VCaP (cell line): ENCODE measurements at regions not wholly inside any gene's neighbourhood (a gene's known extent, or its start where the extent isn't known, plus 50 kb on each side); places are given as distances from the start of the nearest gene placed in this dataset.

Experiments used
- H3K27ac ChIP-seq: fragments of 450-650 bp; 2 replicates; pipeline ENCODE4 v1.5.1; 2017
- TF ChIP-seq, protein P1 (sequence below): fragments of 450-650 bp; conservative IDR thresholded peaks from 2 replicates; pipeline ENCODE4 v1.5.1; 2017; ENCODE audit warnings: mild to moderate bottlenecking, moderate library complexity

DNA sequence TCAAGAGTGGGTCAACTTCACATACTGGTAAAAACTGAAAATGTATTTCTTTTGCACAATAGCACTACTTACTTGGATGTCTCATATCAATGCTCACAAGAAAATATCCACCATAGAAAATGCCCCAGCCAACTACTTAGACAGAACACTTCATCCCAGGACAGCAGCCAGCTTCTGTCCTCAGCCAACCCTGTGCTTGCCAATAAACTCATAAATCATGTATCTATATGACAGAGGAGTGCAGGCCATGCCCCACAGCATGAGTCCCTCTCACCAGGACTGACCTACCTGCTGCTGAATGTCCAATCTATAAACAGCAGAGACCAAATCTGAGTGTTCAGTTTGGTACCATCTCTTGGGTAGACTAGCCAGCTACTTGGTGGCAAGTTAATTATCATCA lies 179.3 kb downstream of the OMA1 start:
- no peak overlapping the region for H3K27ac ChIP-seq
- TF ChIP-seq, protein P1, sequence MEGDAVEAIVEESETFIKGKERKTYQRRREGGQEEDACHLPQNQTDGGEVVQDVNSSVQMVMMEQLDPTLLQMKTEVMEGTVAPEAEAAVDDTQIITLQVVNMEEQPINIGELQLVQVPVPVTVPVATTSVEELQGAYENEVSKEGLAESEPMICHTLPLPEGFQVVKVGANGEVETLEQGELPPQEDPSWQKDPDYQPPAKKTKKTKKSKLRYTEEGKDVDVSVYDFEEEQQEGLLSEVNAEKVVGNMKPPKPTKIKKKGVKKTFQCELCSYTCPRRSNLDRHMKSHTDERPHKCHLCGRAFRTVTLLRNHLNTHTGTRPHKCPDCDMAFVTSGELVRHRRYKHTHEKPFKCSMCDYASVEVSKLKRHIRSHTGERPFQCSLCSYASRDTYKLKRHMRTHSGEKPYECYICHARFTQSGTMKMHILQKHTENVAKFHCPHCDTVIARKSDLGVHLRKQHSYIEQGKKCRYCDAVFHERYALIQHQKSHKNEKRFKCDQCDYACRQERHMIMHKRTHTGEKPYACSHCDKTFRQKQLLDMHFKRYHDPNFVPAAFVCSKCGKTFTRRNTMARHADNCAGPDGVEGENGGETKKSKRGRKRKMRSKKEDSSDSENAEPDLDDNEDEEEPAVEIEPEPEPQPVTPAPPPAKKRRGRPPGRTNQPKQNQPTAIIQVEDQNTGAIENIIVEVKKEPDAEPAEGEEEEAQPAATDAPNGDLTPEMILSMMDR = no peak

DNA sequence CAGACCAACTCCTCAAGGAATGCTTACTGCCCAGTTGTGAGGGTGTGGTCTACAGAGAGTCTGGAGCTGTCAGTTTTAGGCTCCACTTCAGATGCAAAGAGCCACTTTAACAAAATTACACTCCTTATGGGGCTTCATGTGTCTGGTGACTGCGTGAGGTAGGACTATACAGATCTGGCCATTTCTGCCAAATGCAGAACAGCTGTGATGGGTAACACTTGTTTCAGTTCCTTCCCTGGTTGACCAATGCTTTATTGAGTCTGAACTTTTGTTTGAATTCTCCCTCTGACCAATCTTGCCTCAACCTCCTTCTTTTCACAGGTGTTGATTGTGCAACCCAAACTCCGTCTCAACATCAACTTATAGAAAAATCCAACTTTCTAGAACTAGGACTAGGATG lies 181.2 kb downstream of the OMA1 start:
- TF ChIP-seq, protein P1 = no peak
- no peak overlapping the region for H3K27ac ChIP-seq

DNA sequence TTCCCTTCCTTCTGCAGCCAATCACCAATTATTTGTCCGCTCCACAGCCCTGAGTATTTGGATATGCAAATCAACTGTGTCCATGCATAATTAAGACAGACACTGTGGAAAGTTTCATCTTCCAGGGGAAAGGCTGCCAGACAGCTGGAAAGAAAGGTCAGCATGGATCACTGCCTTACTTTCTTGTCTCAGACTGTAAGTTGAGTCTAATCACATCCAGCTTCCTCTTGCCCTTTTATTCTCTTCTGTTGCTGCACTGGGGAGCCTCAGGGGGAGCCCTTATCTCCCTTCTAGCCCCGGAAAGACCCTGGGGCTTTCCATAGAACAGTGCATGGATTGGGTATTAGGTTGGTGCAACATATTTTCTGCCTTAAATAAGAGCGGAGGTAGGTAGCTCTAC lies 182.9 kb downstream of the OMA1 start:
- H3K27ac ChIP-seq = no peak overlapping the region
- TF ChIP-seq, protein P1 = no peak

DNA sequence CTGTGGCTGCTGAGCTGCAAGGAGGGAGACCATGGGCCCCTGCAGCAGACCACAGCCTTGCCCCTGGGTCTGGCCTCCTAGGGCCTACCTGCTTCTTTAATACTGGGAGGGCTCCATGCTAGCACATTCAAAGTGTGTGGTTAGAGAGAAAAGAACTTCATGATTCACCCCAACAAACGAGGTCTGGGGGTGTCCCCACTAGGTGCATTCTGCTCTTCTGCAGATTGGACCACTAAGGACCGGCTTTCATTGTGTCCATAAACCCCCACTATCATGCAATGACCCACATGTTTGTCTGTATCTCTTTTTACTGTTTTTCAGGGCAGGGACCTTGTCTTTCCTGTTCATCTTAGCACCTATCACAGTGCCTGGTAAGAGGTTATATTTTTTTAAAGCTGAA lies 185.4 kb downstream of the OMA1 start:
- TF ChIP-seq, protein P1 = no peak
- no peak overlapping the region for H3K27ac ChIP-seq

DNA sequence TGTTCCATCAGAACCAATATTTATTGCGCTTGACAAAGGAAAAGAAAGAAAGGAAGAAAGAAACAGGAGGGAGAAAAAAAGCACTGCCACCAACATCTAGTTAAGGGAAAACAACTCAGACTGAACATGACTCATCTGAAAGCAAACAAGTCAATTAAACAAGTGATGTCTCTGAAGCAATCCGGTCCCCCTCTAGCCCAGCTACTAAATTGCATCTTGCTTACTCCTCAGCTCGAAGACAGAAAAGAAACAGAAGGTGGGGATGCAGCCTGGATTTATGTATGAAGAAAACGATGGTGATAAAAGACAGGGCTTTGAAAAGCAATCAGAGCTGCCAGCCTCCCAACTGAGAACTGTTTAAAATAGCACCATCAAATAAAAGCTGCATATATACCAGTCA lies 188.2 kb downstream of the OMA1 start:
- TF ChIP-seq, protein P1 = no peak
- H3K27ac ChIP-seq = no peak overlapping the region

DNA sequence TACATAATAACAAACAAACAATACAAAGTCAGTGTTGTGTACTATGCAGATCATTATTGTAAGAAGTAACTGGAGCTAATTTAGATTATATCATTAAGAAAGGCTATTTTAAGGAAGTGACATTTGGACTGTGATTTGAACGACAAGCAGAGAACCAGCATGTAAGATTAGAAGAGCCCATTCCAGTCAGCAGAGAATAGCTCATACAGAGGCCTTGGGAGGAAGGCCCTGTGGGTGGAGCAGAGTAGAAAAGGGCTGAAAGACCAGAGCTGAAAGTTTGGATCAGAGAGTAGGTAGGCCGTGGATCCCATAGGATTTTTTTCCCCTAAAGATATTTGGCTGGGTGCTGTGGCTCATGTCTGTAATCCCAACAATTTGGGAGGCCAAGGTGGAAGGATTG lies 190.1 kb downstream of the OMA1 start:
- TF ChIP-seq, protein P1 = no peak
- no peak overlapping the region for H3K27ac ChIP-seq

DNA sequence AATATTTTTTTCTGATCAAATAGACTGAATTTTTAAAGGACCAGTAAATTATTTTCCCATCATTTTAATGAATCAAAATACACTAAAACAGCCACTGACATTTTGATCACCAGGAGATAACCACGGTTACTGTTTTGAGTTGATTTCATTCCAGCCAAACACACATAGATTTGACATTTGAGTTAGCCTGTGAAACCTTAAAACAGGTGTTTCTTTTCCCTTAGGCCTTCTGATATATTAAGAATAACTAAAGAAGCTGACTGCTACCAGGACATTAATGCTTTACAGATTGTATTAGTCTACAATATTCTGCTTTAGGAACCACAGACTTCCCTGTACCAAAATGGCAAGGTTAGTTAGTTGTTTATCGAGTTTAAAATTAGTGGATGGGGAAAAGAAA lies 193.4 kb downstream of the OMA1 start:
- TF ChIP-seq, protein P1 = no peak
- no peak overlapping the region for H3K27ac ChIP-seq
